OCI-LY1 (cell line): ENCODE measurements at regions not wholly inside any gene's neighbourhood (a gene's known extent, or its start where the extent isn't known, plus 50 kb on each side); places are given as distances from the start of the nearest gene placed in this dataset.

ENCODE experiments used
- H2AFZ ChIP-seq: fragments of 200-600 bp; sonication (generic), shearing (Covaris generic); 2 replicates; pipeline ENCODE4 v1.6.0; 2014; ENCODE audit warnings: antibody characterized with exemption, mild to moderate bottlenecking, low read length
- H3F3A ChIP-seq: fragments of 200-600 bp; sonication (generic), shearing (Covaris generic); 2 replicates; pipeline ENCODE4 v1.6.0; 2014; ENCODE audit warnings: mild to moderate bottlenecking, antibody characterized with exemption, low read length, moderate library complexity; ENCODE audit not compliant: insufficient read depth
- H3K27ac ChIP-seq: fragments of 200-600 bp; sonication (generic); 2 replicates; pipeline ENCODE4 v1.5.1; 2014; ENCODE audit warnings: low read length, mixed run types, mild to moderate bottlenecking, low read depth; ENCODE audit not compliant: poor library complexity, severe bottlenecking
- H3K27me3 ChIP-seq: fragments of 200-600 bp; sonication (generic); 2 replicates; pipeline ENCODE4 v1.6.0; 2014; ENCODE audit warnings: antibody characterized with exemption, mild to moderate bottlenecking, low read length, moderate library complexity; ENCODE audit not compliant: insufficient read depth
- H3K36me3 ChIP-seq: fragments of 200-600 bp; sonication (generic); 2 replicates; pipeline ENCODE4 v1.6.1; 2014; ENCODE audit warnings: mild to moderate bottlenecking, antibody characterized with exemption, low read length, moderate library complexity, mixed read lengths; ENCODE audit not compliant: insufficient read depth
- H3K4me1 ChIP-seq: fragments of 200-600 bp; sonication (generic); 2 replicates; pipeline ENCODE4 v1.5.1; 2014; ENCODE audit warnings: mild to moderate bottlenecking, low read length, moderate library complexity; ENCODE audit not compliant: insufficient read depth, severe bottlenecking
- H3K4me2 ChIP-seq: fragments of 200-600 bp; sonication (generic), shearing (Covaris generic); 2 replicates; pipeline ENCODE4 v1.6.1; 2014; ENCODE audit warnings: low read length
- H3K4me3 ChIP-seq: fragments of 200-600 bp; sonication (generic); 2 replicates; pipeline ENCODE4 v1.5.1; 2014; ENCODE audit warnings: low read length, low read depth, mild to moderate bottlenecking, mixed read lengths; ENCODE audit not compliant: poor library complexity, severe bottlenecking
- H3K79me2 ChIP-seq: fragments of 200-600 bp; shearing (Covaris generic); 2 replicates; pipeline ENCODE4 v1.6.1; 2016; ENCODE audit warnings: mixed run types, low read length, mixed read lengths; ENCODE audit not compliant: insufficient read depth
- H3K9ac ChIP-seq: fragments of 200-600 bp; sonication (generic), shearing (Covaris generic); 2 replicates; pipeline ENCODE4 v1.6.1; 2014; ENCODE audit warnings: mild to moderate bottlenecking, low read length, mixed read lengths
- H3K9me2 ChIP-seq: fragments of 200-600 bp; sonication (generic), shearing (Covaris generic); 2 replicates; pipeline ENCODE4 v1.6.1; 2014; ENCODE audit warnings: low read depth, mild to moderate bottlenecking, low read length, mixed read lengths
- H3K9me3 ChIP-seq: fragments of 200-600 bp; shearing (Covaris generic); 2 replicates; pipeline ENCODE4 v1.6.1; 2014; ENCODE audit warnings: low read length, mixed read lengths
- H4K20me1 ChIP-seq: fragments of 200-600 bp; sonication (generic), shearing (Covaris generic); 2 replicates; pipeline ENCODE4 v1.6.0; 2016; ENCODE audit warnings: mild to moderate bottlenecking, low read length; ENCODE audit not compliant: insufficient read depth
- CTCF ChIP-seq: fragments of 200-600 bp; sonication (generic), shearing (Covaris generic); IDR thresholded peaks from 2 replicates; pipeline ENCODE4 v1.5.1; 2017; ENCODE audit warnings: mild to moderate bottlenecking, antibody characterized with exemption, low read length, moderate library complexity, mixed read lengths
- EZH2 ChIP-seq: fragments of 200-600 bp; sonication (generic), shearing (Covaris generic); IDR thresholded peaks from 2 replicates; pipeline ENCODE4 v1.8.0; 2017; ENCODE audit warnings: borderline replicate concordance, mixed run types, mild to moderate bottlenecking, antibody characterized with exemption, low read length, moderate library complexity, mixed read lengths

GRCh38 chr3:115380883-115381572, 233.9 kb upstream of the ZBTB20 start:
- no peak overlapping the region for H3K9ac ChIP-seq
- H4K20me1 ChIP-seq, result no peaks in the 10 kb centered on the region
- no peaks in the 10 kb centered on the region for H3F3A ChIP-seq
- H3K9me3 ChIP-seq, result no peaks in the 10 kb centered on the region
- no peak overlapping the region for H3K4me3 ChIP-seq
- no peaks in the 10 kb centered on the region for H3K79me2 ChIP-seq
- no peaks in the 10 kb centered on the region for H3K9me2 ChIP-seq
- no peaks in the 10 kb centered on the region for H3K27me3 ChIP-seq
- no peak overlapping the region for H3K27ac ChIP-seq
- H2AFZ ChIP-seq, result no peak overlapping the region
- no peak for TF ChIP-seq EZH2
- 0 out of 2 replicates have a peak, but pooled peaks have one; percentile 14 for TF ChIP-seq CTCF
- H3K36me3 ChIP-seq, result no peaks in the 10 kb centered on the region
- H3K4me2 ChIP-seq, result no peak overlapping the region
- H3K4me1 ChIP-seq, result no peaks in the 10 kb centered on the region

- no peaks in the 10 kb centered on the region for H3K9me3 ChIP-seq
- H3K27me3 ChIP-seq, result no peaks in the 10 kb centered on the region
- H3K27ac ChIP-seq, result no peak overlapping the region
- H3K9ac ChIP-seq, result no peak overlapping the region
- H2AFZ ChIP-seq, result no peak overlapping the region
- H3K9me2 ChIP-seq, result no peaks in the 10 kb centered on the region
- no peak overlapping the region for H3K4me3 ChIP-seq
- no peaks in the 10 kb centered on the region for H3K36me3 ChIP-seq
- no peak overlapping the region for H3K4me2 ChIP-seq
- H4K20me1 ChIP-seq, result no peaks in the 10 kb centered on the region
- no peaks in the 10 kb centered on the region for H3K4me1 ChIP-seq
- no peak for TF ChIP-seq CTCF
- no peak for TF ChIP-seq EZH2
- no peaks in the 10 kb centered on the region for H3F3A ChIP-seq
- no peaks in the 10 kb centered on the region for H3K79me2 ChIP-seq
Observed at GRCh38 chr3:115381573-115381912, 234.5 kb upstream of the ZBTB20 start.

DNA sequence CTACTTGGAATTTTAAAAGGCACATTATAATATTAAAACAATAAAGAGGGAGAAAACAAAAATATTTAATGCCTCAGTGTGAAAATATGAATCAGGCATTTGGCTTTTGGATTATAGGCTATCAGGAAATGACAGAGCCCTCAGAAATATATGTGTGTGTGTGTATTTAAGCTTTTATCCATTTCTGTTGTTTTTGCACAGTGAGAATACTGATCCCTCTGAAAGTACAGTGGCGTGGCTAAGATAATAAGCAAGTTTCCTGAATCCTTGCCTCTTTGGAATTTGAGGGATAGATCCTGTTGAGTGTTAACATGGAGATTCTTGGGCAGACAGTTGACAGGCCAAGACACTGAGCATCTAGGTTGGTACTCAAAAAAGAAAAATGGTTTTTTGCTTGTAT, 234.8 kb upstream of the ZBTB20 start:
- H2AFZ ChIP-seq, result no peak overlapping the region
- no peak overlapping the region for H3K27ac ChIP-seq
- no peaks in the 10 kb centered on the region for H4K20me1 ChIP-seq
- no peaks in the 10 kb centered on the region for H3K4me1 ChIP-seq
- no peak overlapping the region for H3K4me3 ChIP-seq
- no peaks in the 10 kb centered on the region for H3K79me2 ChIP-seq
- H3K9me2 ChIP-seq, result no peaks in the 10 kb centered on the region
- no peaks in the 10 kb centered on the region for H3K36me3 ChIP-seq
- TF ChIP-seq EZH2, result no peak
- no peak for TF ChIP-seq CTCF
- H3K9ac ChIP-seq, result no peak overlapping the region
- H3K4me2 ChIP-seq, result no peak overlapping the region
- no peaks in the 10 kb centered on the region for H3K27me3 ChIP-seq
- no peaks in the 10 kb centered on the region for H3K9me3 ChIP-seq
- H3F3A ChIP-seq, result no peaks in the 10 kb centered on the region
